IMR-90 (cell line): ENCODE measurements at regions not wholly inside any gene's neighbourhood (a gene's known extent, or its start where the extent isn't known, plus 50 kb on each side); places are given as distances from the start of the nearest gene placed in this dataset.

Source experiments
- CEBPB ChIP-seq: IDR thresholded peaks from 2 replicates; pipeline ENCODE4 v1.6.1; 2012; ENCODE audit warnings: low read depth, low read length, improper control_type of control experiment
- CTCF ChIP-seq: conservative IDR thresholded peaks from 2 replicates; pipeline ENCODE4 v1.5.1; 2012; ENCODE audit warnings: mild to moderate bottlenecking, low read depth, low read length, improper control_type of control experiment
- POLR2A ChIP-seq: IDR thresholded peaks from 2 replicates; pipeline ENCODE4 v1.6.1; 2012; ENCODE audit warnings: mild to moderate bottlenecking, low read depth, low read length
- RFX5 ChIP-seq: IDR thresholded peaks from 2 replicates; pipeline ENCODE4 v1.8.0; 2012; ENCODE audit warnings: low read depth, mild to moderate bottlenecking, low read length, moderate library complexity
- SMC3 ChIP-seq: fragments of 150-350 bp; IDR thresholded peaks from 2 replicates; pipeline ENCODE4 v1.6.1; 2016; ENCODE audit warnings: low read depth, mild to moderate bottlenecking, antibody characterized with exemption, low read length, moderate library complexity

- TF ChIP-seq RFX5: no peak
- no peak for TF ChIP-seq CTCF
- no peak for TF ChIP-seq CEBPB
- no peak for TF ChIP-seq POLR2A
- no peak for TF ChIP-seq SMC3
Observed at GRCh38 chr7:96539471-96539870, 170.2 kb downstream of the SEM1 start.
